GM18868 (cell line): ENCODE measurements at regions not wholly inside any gene's neighbourhood (a gene's known extent, or its start where the extent isn't known, plus 50 kb on each side); places are given as distances from the start of the nearest gene placed in this dataset.
A peak's percentile ranks its signal among the peaks of the same experiment; 100 is the strongest.

Experiments
- ATAC-seq: cut with Tn5 transposase; IDR thresholded peaks from one replicate; pipeline ENCODE4 v1.9.1; 2021; ENCODE audit warnings: mild to moderate bottlenecking, moderate library complexity; ENCODE audit not compliant: unreplicated experiment

- no peak for ATAC-seq
Observed at GRCh38 chr13:76229281-76229680, 593.2 kb downstream of the LMO7 start.

GRCh38 chr13:76226941-76227340 is 590.8 kb downstream of the LMO7 start:
- ATAC-seq = no peak

GRCh38 chr13:76225815-76226489 is 589.8 kb downstream of the LMO7 start:
- peak; percentile 34 for ATAC-seq

GRCh38 chr13:76223999-76224398 is 587.9 kb downstream of the LMO7 start:
- ATAC-seq = peak; percentile 47

GRCh38 chr13:76223565-76223964 is 587.4 kb downstream of the LMO7 start:
- peak; percentile 30 for ATAC-seq

- no peak for ATAC-seq
Observed at GRCh38 chr13:76222511-76222910, 586.4 kb downstream of the LMO7 start.

GRCh38 chr13:76216729-76217128 is 580.6 kb downstream of the LMO7 start:
- no peak for ATAC-seq

- peak; percentile 53 for ATAC-seq
Observed at GRCh38 chr13:76214001-76214400, 577.9 kb downstream of the LMO7 start.

GRCh38 chr13:76213423-76213904 is 577.3 kb downstream of the LMO7 start:
- peak; percentile 57 for ATAC-seq

- ATAC-seq = no peak
Observed at GRCh38 chr13:76210262-76210661, 574.1 kb downstream of the LMO7 start.

- ATAC-seq = no peak
Observed at GRCh38 chr13:76198568-76199163, 562.5 kb downstream of the LMO7 start.

- ATAC-seq = no peak
Observed at GRCh38 chr13:76189882-76190519, 553.9 kb downstream of the LMO7 start.

- no peak for ATAC-seq
Observed at GRCh38 chr13:76175961-76176725, 540.0 kb downstream of the LMO7 start.

- no peak for ATAC-seq
Observed at GRCh38 chr13:76168661-76169060, 532.5 kb downstream of the LMO7 start.

GRCh38 chr13:76164290-76164689 is 528.2 kb downstream of the LMO7 start:
- no peak for ATAC-seq

GRCh38 chr13:76163761-76164160 is 527.6 kb downstream of the LMO7 start:
- no peak for ATAC-seq

GRCh38 chr13:76160961-76161925 is 525.1 kb downstream of the LMO7 start:
- ATAC-seq = no peak

- no peak for ATAC-seq
Observed at GRCh38 chr13:76160506-76160905, 524.4 kb downstream of the LMO7 start.

- ATAC-seq = no peak
Observed at GRCh38 chr13:76157926-76158325, 521.8 kb downstream of the LMO7 start.

GRCh38 chr13:76153239-76153638 is 517.1 kb downstream of the LMO7 start:
- ATAC-seq = no peak
